HEK293T (cell line): ENCODE measurements at regions not wholly inside any gene's neighbourhood (a gene's known extent, or its start where the extent isn't known, plus 50 kb on each side); places are given as distances from the start of the nearest gene placed in this dataset.

Experiments
- ELF4 ChIP-seq: fragments of 450-650 bp; IDR thresholded peaks from 2 replicates; pipeline ENCODE4 v1.6.1; 2017; ENCODE audit warnings: antibody characterized with exemption
- FOXA1 ChIP-seq: fragments of 450-650 bp; IDR thresholded peaks from 2 replicates; pipeline ENCODE4 v1.6.1; 2016; ENCODE audit warnings: mild to moderate bottlenecking
- FOXK2 ChIP-seq: fragments of 450-650 bp; IDR thresholded peaks from 2 replicates; pipeline ENCODE4 v1.6.1; 2016; ENCODE audit warnings: mild to moderate bottlenecking
- NFRKB ChIP-seq: fragments of 450-650 bp; IDR thresholded peaks from 2 replicates; pipeline ENCODE4 v1.6.1; 2016; ENCODE audit warnings: mild to moderate bottlenecking, moderate library complexity
- SP1 ChIP-seq: fragments of 450-650 bp; IDR thresholded peaks from 2 replicates; pipeline ENCODE4 v1.6.1; 2017
- SUZ12 ChIP-seq: fragments of 450-650 bp; IDR thresholded peaks from 2 replicates; pipeline ENCODE4 v1.6.1; 2016; ENCODE audit warnings: mild to moderate bottlenecking
- TARDBP ChIP-seq: fragments of 450-650 bp; IDR thresholded peaks from 2 replicates; pipeline ENCODE4 v1.6.1; 2016

DNA sequence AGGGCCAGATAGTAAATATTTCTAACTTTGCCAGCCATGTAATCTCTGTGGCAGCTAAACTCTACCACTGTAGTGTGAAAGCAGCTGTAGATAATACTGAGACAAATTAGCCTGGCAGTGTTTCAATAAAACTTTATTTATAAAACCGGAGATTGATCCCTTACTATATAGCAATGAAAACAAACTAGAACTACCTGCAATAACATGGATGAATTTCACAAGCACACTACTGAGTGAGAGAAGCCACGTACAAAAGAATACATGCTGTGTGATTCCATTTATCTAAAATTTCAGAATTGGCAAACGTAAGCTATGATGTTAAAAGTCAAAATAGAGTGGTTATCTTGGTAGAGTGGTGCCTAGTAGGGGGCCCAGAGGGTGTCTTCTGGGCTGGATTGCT lies 198.7 kb upstream of the SGK1 start:
- TF ChIP-seq SP1 (no peak), FOXA1 (no peak), SUZ12 (no peak), ELF4 (no peak), FOXK2 (no peak), TARDBP (no peak), NFRKB (no peak)
